Progenitor cell of endocrine pancreas (in vitro differentiated cells): ENCODE measurements at regions not wholly inside any gene's neighbourhood (a gene's known extent, or its start where the extent isn't known, plus 50 kb on each side); places are given as distances from the start of the nearest gene placed in this dataset.

Experiments used
- DNase-seq: peaks from one replicate; pipeline ENCODE4 v3.0.0; 2021; ENCODE audit warnings: low spot score; ENCODE audit not compliant: unreplicated experiment
- H3K27ac Mint-ChIP-seq: 2 replicates; pipeline ENCODE4 v1.8.0; 2021; ENCODE audit warnings: mild to moderate bottlenecking, moderate library complexity, mixed read lengths
- H3K27me3 Mint-ChIP-seq: 2 replicates; pipeline ENCODE4 v1.8.0; 2021; ENCODE audit warnings: mixed read lengths
- H3K36me3 Mint-ChIP-seq: 2 replicates; pipeline ENCODE4 v1.8.0; 2022; ENCODE audit warnings: mixed read lengths; ENCODE audit not compliant: insufficient read depth
- H3K4me1 Mint-ChIP-seq: 2 replicates; pipeline ENCODE4 v1.8.0; 2021; ENCODE audit warnings: low read depth, mixed read lengths
- H3K4me3 Mint-ChIP-seq: 2 replicates; pipeline ENCODE4 v1.8.0; 2021; ENCODE audit warnings: low read depth, mild to moderate bottlenecking, moderate library complexity, mixed read lengths
- H3K9me3 Mint-ChIP-seq: 2 replicates; pipeline ENCODE4 v1.8.0; 2021; ENCODE audit warnings: low read depth, mixed read lengths
- TF ChIP-seq, protein P1 (sequence below): fragments of 200-600 bp; sonication (generic); IDR thresholded peaks from one replicate; pipeline ENCODE4 v1.5.0; 2021; ENCODE audit warnings: antibody characterized with exemption, mild to moderate bottlenecking; ENCODE audit not compliant: unreplicated experiment

GRCh38 chr3:31180274-31180673, 285.8 kb upstream of the GADL1 start:
- no peaks in the 10 kb centered on the region for H3K36me3 Mint-ChIP-seq
- no peaks in the 10 kb centered on the region for H3K9me3 Mint-ChIP-seq
- H3K27ac Mint-ChIP-seq = no peak overlapping the region
- TF ChIP-seq, protein P1, sequence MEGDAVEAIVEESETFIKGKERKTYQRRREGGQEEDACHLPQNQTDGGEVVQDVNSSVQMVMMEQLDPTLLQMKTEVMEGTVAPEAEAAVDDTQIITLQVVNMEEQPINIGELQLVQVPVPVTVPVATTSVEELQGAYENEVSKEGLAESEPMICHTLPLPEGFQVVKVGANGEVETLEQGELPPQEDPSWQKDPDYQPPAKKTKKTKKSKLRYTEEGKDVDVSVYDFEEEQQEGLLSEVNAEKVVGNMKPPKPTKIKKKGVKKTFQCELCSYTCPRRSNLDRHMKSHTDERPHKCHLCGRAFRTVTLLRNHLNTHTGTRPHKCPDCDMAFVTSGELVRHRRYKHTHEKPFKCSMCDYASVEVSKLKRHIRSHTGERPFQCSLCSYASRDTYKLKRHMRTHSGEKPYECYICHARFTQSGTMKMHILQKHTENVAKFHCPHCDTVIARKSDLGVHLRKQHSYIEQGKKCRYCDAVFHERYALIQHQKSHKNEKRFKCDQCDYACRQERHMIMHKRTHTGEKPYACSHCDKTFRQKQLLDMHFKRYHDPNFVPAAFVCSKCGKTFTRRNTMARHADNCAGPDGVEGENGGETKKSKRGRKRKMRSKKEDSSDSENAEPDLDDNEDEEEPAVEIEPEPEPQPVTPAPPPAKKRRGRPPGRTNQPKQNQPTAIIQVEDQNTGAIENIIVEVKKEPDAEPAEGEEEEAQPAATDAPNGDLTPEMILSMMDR = no peak
- no peaks in the 10 kb centered on the region for H3K27me3 Mint-ChIP-seq
- no peak overlapping the region for H3K4me3 Mint-ChIP-seq
- peaks cover 1% of the 10 kb centered on the region for H3K4me1 Mint-ChIP-seq
- no peak for DNase-seq

GRCh38 chr3:31181661-31182060, 287.2 kb upstream of the GADL1 start:
- no peak for DNase-seq
- TF ChIP-seq, protein P1 = no peak
- Mint-ChIP-seq H3K4me3 (no peak overlapping the region), H3K4me1 (peaks cover 1% of the 10 kb centered on the region), H3K36me3 (no peaks in the 10 kb centered on the region), H3K27me3 (no peaks in the 10 kb centered on the region), H3K27ac (no peak overlapping the region), H3K9me3 (no peaks in the 10 kb centered on the region)

DNA sequence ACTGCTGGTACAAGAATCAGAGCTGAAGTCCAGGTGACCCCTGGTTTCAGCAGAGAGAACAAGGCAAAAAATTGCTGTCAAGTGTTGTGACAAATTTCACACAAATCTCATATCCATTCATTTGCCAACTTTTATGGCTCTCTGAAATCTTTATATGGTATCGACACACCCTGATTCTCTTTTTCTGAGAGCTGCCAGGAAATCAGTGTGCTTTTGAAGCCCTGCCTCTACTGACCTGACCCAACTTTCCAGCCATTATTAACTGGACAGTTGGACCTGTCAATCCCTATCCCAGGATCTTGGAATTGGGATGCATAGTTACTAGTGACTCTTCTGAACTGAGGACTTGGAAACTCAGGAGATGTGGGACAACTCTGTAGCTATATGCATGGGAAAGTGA, 288.2 kb upstream of the GADL1 start:
- no peaks in the 10 kb centered on the region for H3K36me3 Mint-ChIP-seq
- peaks cover 1% of the 10 kb centered on the region for H3K4me1 Mint-ChIP-seq
- TF ChIP-seq, protein P1 = no peak
- no peak overlapping the region for H3K27ac Mint-ChIP-seq
- DNase-seq = no peak
- H3K9me3 Mint-ChIP-seq = no peaks in the 10 kb centered on the region
- no peak overlapping the region for H3K4me3 Mint-ChIP-seq
- H3K27me3 Mint-ChIP-seq = no peaks in the 10 kb centered on the region

DNA sequence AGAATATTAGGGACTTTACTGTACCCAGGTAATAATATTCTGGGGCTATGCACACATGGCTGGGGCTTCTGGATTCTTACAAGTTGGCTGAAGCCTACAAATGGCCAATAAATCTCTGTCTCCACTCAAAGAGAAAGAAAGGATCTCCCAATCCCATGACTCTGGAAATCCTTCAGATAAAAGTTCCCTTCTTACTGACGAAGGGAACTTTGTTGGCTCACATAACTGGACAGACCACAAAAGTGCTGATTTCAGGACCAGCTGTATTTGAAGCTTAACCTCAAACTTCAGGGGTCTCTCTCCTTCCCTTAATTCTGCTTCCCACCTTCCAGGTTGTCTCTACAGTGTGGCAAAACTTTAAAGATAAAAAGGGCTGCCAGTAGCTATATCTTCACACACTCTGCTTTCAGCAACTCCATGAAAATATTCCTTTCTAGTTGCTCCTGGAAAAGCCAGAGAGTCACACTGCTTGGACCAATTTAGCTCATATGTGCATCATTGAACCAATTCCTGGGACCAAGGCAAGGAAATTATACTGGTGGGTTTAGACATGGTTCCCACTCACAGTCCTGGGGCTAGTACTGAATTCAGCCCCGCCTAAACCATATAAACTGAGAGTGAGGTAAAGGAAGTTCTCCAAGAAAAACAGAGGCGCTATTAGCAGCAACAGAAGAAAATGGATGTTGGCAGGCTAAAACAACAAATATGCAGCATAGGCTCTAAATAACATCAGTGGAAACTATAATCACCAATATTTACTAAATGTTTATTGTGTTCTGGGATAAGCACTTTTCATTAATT, 290.0 kb upstream of the GADL1 start:
- H3K36me3 Mint-ChIP-seq = no peaks in the 10 kb centered on the region
- no peaks in the 10 kb centered on the region for H3K27me3 Mint-ChIP-seq
- H3K27ac Mint-ChIP-seq = no peak overlapping the region
- H3K9me3 Mint-ChIP-seq = no peaks in the 10 kb centered on the region
- TF ChIP-seq, protein P1 = no peak
- no peak for DNase-seq
- peaks cover 1% of the 10 kb centered on the region for H3K4me1 Mint-ChIP-seq
- no peak overlapping the region for H3K4me3 Mint-ChIP-seq

- H3K36me3 Mint-ChIP-seq = no peaks in the 10 kb centered on the region
- TF ChIP-seq, protein P1 = no peak
- no peaks in the 10 kb centered on the region for H3K9me3 Mint-ChIP-seq
- H3K4me3 Mint-ChIP-seq = no peak overlapping the region
- H3K27me3 Mint-ChIP-seq = no peaks in the 10 kb centered on the region
- peaks cover 1% of the 10 kb centered on the region for H3K4me1 Mint-ChIP-seq
- DNase-seq = no peak
- H3K27ac Mint-ChIP-seq = no peak overlapping the region
Observed at GRCh38 chr3:31185062-31185357, 290.5 kb upstream of the GADL1 start.
